SK-N-SH (cell line): ENCODE measurements at regions not wholly inside any gene's neighbourhood (a gene's known extent, or its start where the extent isn't known, plus 50 kb on each side); places are given as distances from the start of the nearest gene placed in this dataset.

ENCODE experiments used
- CTCF ChIA-PET: fragments of 300-600, 350-600 bp; formaldehyde crosslinking; extraction: SDS; loops from one replicate; lab custom pipeline; 2021; lab: Yijun Ruan, JAX
- POLR2A ChIA-PET: fragments of 350-600 bp; sonication (Branson Sonifier 250); formaldehyde crosslinking; extraction: SDS; loops from one replicate; lab custom pipeline; 2020; ENCODE audit warnings: antibody characterized with exemption, inconsistent platforms; lab: Yijun Ruan, JAX
- DNase-seq: peaks from one replicate; pipeline ENCODE4 v3.0.0; 2012
- H2AFZ ChIP-seq: fragments of 200-600 bp; sonication (generic); 2 replicates; pipeline ENCODE4 v1.8.1; 2016; ENCODE audit warnings: antibody characterized with exemption, mild to moderate bottlenecking, low read depth
- H3F3A ChIP-seq: fragments of 200-600 bp; sonication (generic); replicated peaks from 2 replicates; pipeline ENCODE3; 2016; ENCODE audit warnings: antibody characterized with exemption, mild to moderate bottlenecking; ENCODE audit not compliant: insufficient read depth
- H3K27ac ChIP-seq, 2 experiments: fragments of 200-500 bp in 1 of 2; fragments of 200-600 bp in 1 of 2; sonication (Bioruptor generic) in 1 of 2; sonication (generic), shearing (Covaris generic) in 1 of 2; 2 replicates each; pipeline versions ENCODE4 v1.5.1 to v1.6.1; 2014 to 2016; ENCODE audit warnings: low read depth in 2 of 2, inconsistent platforms in 1 of 2, low read length in 1 of 2, mild to moderate bottlenecking in 1 of 2, mixed read lengths in 1 of 2
- H3K27me3 ChIP-seq: fragments of 200-600 bp; sonication (generic), shearing (Covaris generic); 2 replicates; pipeline ENCODE4 v1.6.1; 2016; ENCODE audit warnings: mixed run types; ENCODE audit not compliant: insufficient read depth
- H3K36me3 ChIP-seq, 2 experiments: fragments of 200-500 bp in 1 of 2; fragments of 200-600 bp in 1 of 2; sonication (Bioruptor generic) in 1 of 2; sonication (generic) in 1 of 2; replicated peaks in 1 of 2; 2 replicates each; pipeline versions ENCODE3 to v1.5.1; 2014 to 2016; ENCODE audit warnings: low read length in 1 of 2, mild to moderate bottlenecking in 1 of 2; ENCODE audit not compliant: insufficient read depth in 2 of 2, control insufficient read depth in 1 of 2
- H3K4me1 ChIP-seq, 2 experiments: fragments of 200-500 bp in 1 of 2; fragments of 200-600 bp in 1 of 2; sonication (Bioruptor generic) in 1 of 2; sonication (generic), shearing (Covaris generic) in 1 of 2; 2 replicates each; pipeline versions ENCODE4 v1.5.1 to v1.6.1; 2014 to 2016; ENCODE audit warnings: low read depth in 1 of 2, low read length in 1 of 2, mixed run types in 1 of 2; ENCODE audit not compliant: insufficient read depth in 2 of 2, control insufficient read depth in 1 of 2
- H3K4me2 ChIP-seq: fragments of 200-600 bp; sonication (generic), shearing (Covaris generic); 2 replicates; pipeline ENCODE4 v1.6.1; 2017; ENCODE audit warnings: mixed run types
- H3K4me3 ChIP-seq, 2 experiments: fragments of 200-500 bp in 1 of 2; fragments of 200-600 bp in 1 of 2; sonication (Bioruptor generic) in 1 of 2; sonication (generic), shearing (Covaris generic) in 1 of 2; 2 replicates each; pipeline versions ENCODE4 v1.5.1 to v1.8.1; 2014 to 2016; ENCODE audit warnings: low read depth in 2 of 2, inconsistent platforms in 1 of 2, low read length in 1 of 2, mild to moderate bottlenecking in 1 of 2, mixed read lengths in 1 of 2, moderate library complexity in 1 of 2
- H3K79me2 ChIP-seq: fragments of 200-600 bp; sonication (generic); 2 replicates; pipeline ENCODE4 v1.8.1; 2017; ENCODE audit warnings: mild to moderate bottlenecking; ENCODE audit not compliant: insufficient read depth
- H3K9ac ChIP-seq: fragments of 200-600 bp; sonication (generic); 2 replicates; pipeline ENCODE4 v1.6.1; 2017; ENCODE audit warnings: mixed run types
- H3K9me2 ChIP-seq: fragments of 200-600 bp; sonication (generic); 2 replicates; pipeline ENCODE4 v1.6.1; 2017; ENCODE audit warnings: mixed run types
- H3K9me3 ChIP-seq: fragments of 200-600 bp; sonication (generic); 2 replicates; pipeline ENCODE4 v1.6.1; 2017; ENCODE audit warnings: mixed run types, mild to moderate bottlenecking, moderate library complexity
- H4K20me1 ChIP-seq: fragments of 200-600 bp; sonication (generic); 2 replicates; pipeline ENCODE4 v1.6.1; 2017; ENCODE audit warnings: mild to moderate bottlenecking, mixed run types; ENCODE audit not compliant: insufficient read depth
- ELF1 ChIP-seq: IDR thresholded peaks from 2 replicates; pipeline ENCODE4 v1.4.0; 2012
- EP300 ChIP-seq, 2 experiments: IDR thresholded peaks; 2 replicates each; pipeline versions ENCODE4 v1.4.0 to v1.6.1; 2012; ENCODE audit warnings: borderline replicate concordance in 1 of 2, low read depth in 1 of 2, low read length in 1 of 2
- EZH2phosphoT487 ChIP-seq: fragments of 200-600 bp; sonication (generic); IDR thresholded peaks from 2 replicates; pipeline ENCODE4 v1.6.1; 2017; ENCODE audit warnings: low read depth, mixed run types, mild to moderate bottlenecking, antibody characterized with exemption, moderate library complexity, borderline replicate concordance
- FOSL2 ChIP-seq: IDR thresholded peaks from 2 replicates; pipeline ENCODE4 v1.4.0; 2012; ENCODE audit warnings: low read depth, mild to moderate bottlenecking, moderate library complexity, borderline replicate concordance
- FOXJ3 ChIP-seq: sonication (generic); formaldehyde crosslinking; IDR thresholded peaks from 2 replicates; pipeline ENCODE4 v1.5.1; 2020; ENCODE audit warnings: mild to moderate bottlenecking, missing genetic modification reagents
- GATA2 ChIP-seq: sonication (generic); formaldehyde crosslinking; IDR thresholded peaks from 2 replicates; pipeline ENCODE4 v1.5.0; 2020; ENCODE audit warnings: mild to moderate bottlenecking, missing genetic modification reagents
- JUND ChIP-seq: IDR thresholded peaks from 2 replicates; pipeline ENCODE4 v1.4.0; 2012
- MAX ChIP-seq: IDR thresholded peaks from 2 replicates; pipeline ENCODE4 v1.4.0; 2012; ENCODE audit warnings: low read depth
- NFIC ChIP-seq: IDR thresholded peaks from 2 replicates; pipeline ENCODE4 v1.4.0; 2012; ENCODE audit warnings: borderline replicate concordance
- RCOR1 ChIP-seq: fragments of 150-350 bp; IDR thresholded peaks from 2 replicates; pipeline ENCODE4 v1.6.1; 2017; ENCODE audit warnings: antibody characterized with exemption, low read length
- RFX5 ChIP-seq: IDR thresholded peaks from 2 replicates; pipeline ENCODE4 v1.6.1; 2012; ENCODE audit warnings: mild to moderate bottlenecking, improper control_type of control experiment, low read length
- SIN3A ChIP-seq: IDR thresholded peaks from 2 replicates; pipeline ENCODE4 v1.6.1; 2012; ENCODE audit warnings: low read depth, mild to moderate bottlenecking, low read length, moderate library complexity, borderline replicate concordance
- TCF12 ChIP-seq: IDR thresholded peaks from 2 replicates; pipeline ENCODE4 v1.4.0; 2012
- TEAD4 ChIP-seq: IDR thresholded peaks from 2 replicates; pipeline ENCODE4 v1.4.0; 2012; ENCODE audit warnings: mild to moderate bottlenecking, borderline replicate concordance; ENCODE audit not compliant: insufficient read depth
- USF1 ChIP-seq: IDR thresholded peaks from 2 replicates; pipeline ENCODE4 v1.4.0; 2012; ENCODE audit warnings: low read depth, borderline replicate concordance
- USF2 ChIP-seq: fragments of 150-350 bp; IDR thresholded peaks from 2 replicates; pipeline ENCODE4 v1.6.1; 2017; ENCODE audit warnings: antibody characterized with exemption, low read length, low read depth, borderline replicate concordance
- WGBS: methylation state at CpG from one replicate; pipeline ENCODE4 v1.1.6; 2017; ENCODE audit warnings: low lambda C conversion rate; 5-methylcytosine and 5-hydroxymethylcytosine counted together
- TF ChIP-seq, protein P1 (sequence below): IDR thresholded peaks from 2 replicates; pipeline ENCODE4 v1.4.0; 2012; ENCODE audit warnings: low read depth, borderline replicate concordance
- TF ChIP-seq, protein P2 (sequence below): fragments of 150-350 bp; IDR thresholded peaks from 2 replicates; pipeline ENCODE4 v1.6.1; 2016; ENCODE audit warnings: mild to moderate bottlenecking, low read depth, low read length
- TF ChIP-seq, protein P3 (sequence below): IDR thresholded peaks from 2 replicates; pipeline ENCODE4 v1.6.1; 2012; ENCODE audit warnings: mild to moderate bottlenecking, low read depth, low read length, moderate library complexity

DNA sequence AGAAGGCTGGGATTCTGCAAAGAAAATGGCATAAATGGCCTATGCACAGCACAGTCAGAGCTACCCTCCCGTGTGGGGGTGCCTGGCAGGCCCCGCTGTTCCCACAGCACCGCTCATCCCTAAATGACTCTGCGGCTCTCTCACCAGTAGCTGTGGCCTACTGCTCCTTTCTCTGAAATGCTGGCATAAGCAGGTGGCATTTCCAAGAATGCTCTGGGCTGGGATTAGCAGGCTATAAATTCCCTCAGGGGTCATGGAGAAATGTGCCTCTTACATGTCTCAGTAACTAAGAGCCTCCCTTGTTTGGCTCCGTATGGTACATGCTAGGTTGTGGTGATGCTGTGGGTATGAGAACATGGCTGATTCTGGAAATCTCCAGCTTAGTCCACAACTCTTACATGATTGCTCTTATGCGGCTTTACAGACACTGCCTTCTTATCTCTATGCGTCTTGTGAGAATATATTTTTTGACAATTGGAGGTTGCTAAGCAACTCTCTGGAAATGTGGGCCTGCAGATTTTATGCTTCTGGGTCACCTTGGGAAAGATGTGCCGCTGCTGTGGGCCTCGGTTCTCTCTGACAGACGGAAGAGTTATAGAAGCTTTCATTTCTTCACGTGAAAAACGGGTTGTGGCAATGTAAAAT is 80.3 kb upstream of the GATA6 start:
- no peak for DNase-seq
- H3K9me3 ChIP-seq = no peaks in the 10 kb centered on the region
- H3K4me3 ChIP-seq = no peak overlapping the region
- H3K4me2 ChIP-seq = no peak overlapping the region
- no peak overlapping the region for H3K9ac ChIP-seq
- POLR2A ChIA-PET = no interaction called here
- no peak overlapping the region for H2AFZ ChIP-seq
- H3K9me2 ChIP-seq = no peaks in the 10 kb centered on the region
- no peak for TF ChIP-seq USF1
- no peak for TF ChIP-seq TEAD4
- no peak for TF ChIP-seq ELF1
- no peak for TF ChIP-seq TCF12
- TF ChIP-seq JUND = no peak
- TF ChIP-seq FOSL2 = no peak
- TF ChIP-seq, protein P1, sequence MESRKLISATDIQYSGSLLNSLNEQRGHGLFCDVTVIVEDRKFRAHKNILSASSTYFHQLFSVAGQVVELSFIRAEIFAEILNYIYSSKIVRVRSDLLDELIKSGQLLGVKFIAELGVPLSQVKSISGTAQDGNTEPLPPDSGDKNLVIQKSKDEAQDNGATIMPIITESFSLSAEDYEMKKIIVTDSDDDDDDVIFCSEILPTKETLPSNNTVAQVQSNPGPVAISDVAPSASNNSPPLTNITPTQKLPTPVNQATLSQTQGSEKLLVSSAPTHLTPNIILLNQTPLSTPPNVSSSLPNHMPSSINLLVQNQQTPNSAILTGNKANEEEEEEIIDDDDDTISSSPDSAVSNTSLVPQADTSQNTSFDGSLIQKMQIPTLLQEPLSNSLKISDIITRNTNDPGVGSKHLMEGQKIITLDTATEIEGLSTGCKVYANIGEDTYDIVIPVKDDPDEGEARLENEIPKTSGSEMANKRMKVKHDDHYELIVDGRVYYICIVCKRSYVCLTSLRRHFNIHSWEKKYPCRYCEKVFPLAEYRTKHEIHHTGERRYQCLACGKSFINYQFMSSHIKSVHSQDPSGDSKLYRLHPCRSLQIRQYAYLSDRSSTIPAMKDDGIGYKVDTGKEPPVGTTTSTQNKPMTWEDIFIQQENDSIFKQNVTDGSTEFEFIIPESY = no peak
- TF ChIP-seq RCOR1 = no peak
- no peak for TF ChIP-seq GATA2 (CRISPR knock-in tag)
- TF ChIP-seq NFIC = no peak
- TF ChIP-seq RFX5 = no peak
- no peak for TF ChIP-seq MAX
- no peak for TF ChIP-seq FOXJ3 (CRISPR knock-in tag)
- TF ChIP-seq EP300 (IDR thresholded peaks at IDR 0.05; ENCODE audit: borderline replicate concordance in 1 of 2, low read depth in 1 of 2, low read length in 1 of 2) = no peak
- TF ChIP-seq SIN3A = no peak
- TF ChIP-seq, protein P2, sequence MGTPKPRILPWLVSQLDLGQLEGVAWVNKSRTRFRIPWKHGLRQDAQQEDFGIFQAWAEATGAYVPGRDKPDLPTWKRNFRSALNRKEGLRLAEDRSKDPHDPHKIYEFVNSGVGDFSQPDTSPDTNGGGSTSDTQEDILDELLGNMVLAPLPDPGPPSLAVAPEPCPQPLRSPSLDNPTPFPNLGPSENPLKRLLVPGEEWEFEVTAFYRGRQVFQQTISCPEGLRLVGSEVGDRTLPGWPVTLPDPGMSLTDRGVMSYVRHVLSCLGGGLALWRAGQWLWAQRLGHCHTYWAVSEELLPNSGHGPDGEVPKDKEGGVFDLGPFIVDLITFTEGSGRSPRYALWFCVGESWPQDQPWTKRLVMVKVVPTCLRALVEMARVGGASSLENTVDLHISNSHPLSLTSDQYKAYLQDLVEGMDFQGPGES = no peak
- no peak for TF ChIP-seq USF2
- no peak for TF ChIP-seq EZH2phosphoT487
- TF ChIP-seq, protein P3, sequence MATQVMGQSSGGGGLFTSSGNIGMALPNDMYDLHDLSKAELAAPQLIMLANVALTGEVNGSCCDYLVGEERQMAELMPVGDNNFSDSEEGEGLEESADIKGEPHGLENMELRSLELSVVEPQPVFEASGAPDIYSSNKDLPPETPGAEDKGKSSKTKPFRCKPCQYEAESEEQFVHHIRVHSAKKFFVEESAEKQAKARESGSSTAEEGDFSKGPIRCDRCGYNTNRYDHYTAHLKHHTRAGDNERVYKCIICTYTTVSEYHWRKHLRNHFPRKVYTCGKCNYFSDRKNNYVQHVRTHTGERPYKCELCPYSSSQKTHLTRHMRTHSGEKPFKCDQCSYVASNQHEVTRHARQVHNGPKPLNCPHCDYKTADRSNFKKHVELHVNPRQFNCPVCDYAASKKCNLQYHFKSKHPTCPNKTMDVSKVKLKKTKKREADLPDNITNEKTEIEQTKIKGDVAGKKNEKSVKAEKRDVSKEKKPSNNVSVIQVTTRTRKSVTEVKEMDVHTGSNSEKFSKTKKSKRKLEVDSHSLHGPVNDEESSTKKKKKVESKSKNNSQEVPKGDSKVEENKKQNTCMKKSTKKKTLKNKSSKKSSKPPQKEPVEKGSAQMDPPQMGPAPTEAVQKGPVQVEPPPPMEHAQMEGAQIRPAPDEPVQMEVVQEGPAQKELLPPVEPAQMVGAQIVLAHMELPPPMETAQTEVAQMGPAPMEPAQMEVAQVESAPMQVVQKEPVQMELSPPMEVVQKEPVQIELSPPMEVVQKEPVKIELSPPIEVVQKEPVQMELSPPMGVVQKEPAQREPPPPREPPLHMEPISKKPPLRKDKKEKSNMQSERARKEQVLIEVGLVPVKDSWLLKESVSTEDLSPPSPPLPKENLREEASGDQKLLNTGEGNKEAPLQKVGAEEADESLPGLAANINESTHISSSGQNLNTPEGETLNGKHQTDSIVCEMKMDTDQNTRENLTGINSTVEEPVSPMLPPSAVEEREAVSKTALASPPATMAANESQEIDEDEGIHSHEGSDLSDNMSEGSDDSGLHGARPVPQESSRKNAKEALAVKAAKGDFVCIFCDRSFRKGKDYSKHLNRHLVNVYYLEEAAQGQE = no peak
- H3K79me2 ChIP-seq = no peaks in the 10 kb centered on the region
- 15% methylated on average over 12 of the region's 12 CpGs for WGBS
- no peaks in the 10 kb centered on the region for H3K4me1 ChIP-seq
- CTCF ChIA-PET = no interaction called here
- no peaks in the 10 kb centered on the region for H4K20me1 ChIP-seq
- H3K27me3 ChIP-seq = peaks cover 60% of the 10 kb centered on the region; the same call in 1 of the 2 replicates
- no peaks in the 10 kb centered on the region for H3K36me3 ChIP-seq
- no peaks in the 10 kb centered on the region for H3F3A ChIP-seq
- H3K27ac ChIP-seq = no peak overlapping the region
